Smooth muscle cell (in vitro differentiated cells): ENCODE measurements at regions not wholly inside any gene's neighbourhood (a gene's known extent, or its start where the extent isn't known, plus 50 kb on each side); places are given as distances from the start of the nearest gene placed in this dataset.
A peak's percentile ranks its signal among the peaks of the same experiment; 100 is the strongest.

ENCODE experiments used
- DNase-seq: peaks from one replicate; lab custom pipeline; 2025; ENCODE audit not compliant: unreplicated experiment; lab: John Stamatoyannopoulos, UW
- H2AFZ ChIP-seq: fragments of 200-600 bp; sonication (generic); 2 replicates; pipeline ENCODE4 v1.6.0; 2016; ENCODE audit warnings: antibody characterized with exemption, low read depth, mild to moderate bottlenecking
- H3F3A ChIP-seq: fragments of 200-600 bp; sonication (generic); 2 replicates; pipeline ENCODE4 v1.6.0; 2017; ENCODE audit warnings: antibody characterized with exemption, low read depth
- H3K27ac ChIP-seq: fragments of 200-600 bp; sonication (generic); 2 replicates; pipeline ENCODE4 v1.5.1; 2016; ENCODE audit warnings: low read depth, mild to moderate bottlenecking
- H3K27me3 ChIP-seq: fragments of 200-600 bp; sonication (generic); 2 replicates; pipeline ENCODE4 v1.6.1; 2016; ENCODE audit warnings: low read depth, mild to moderate bottlenecking
- H3K36me3 ChIP-seq: fragments of 200-600 bp; sonication (generic); 2 replicates; pipeline ENCODE4 v1.5.1; 2016; ENCODE audit warnings: low read depth
- H3K4me1 ChIP-seq: fragments of 200-600 bp; sonication (generic); 2 replicates; pipeline ENCODE4 v1.5.1; 2016; ENCODE audit warnings: low read depth
- H3K4me2 ChIP-seq: fragments of 200-600 bp; sonication (generic); 2 replicates; pipeline ENCODE4 v1.6.0; 2016; ENCODE audit warnings: mild to moderate bottlenecking
- H3K4me3 ChIP-seq: fragments of 200-600 bp; sonication (generic); 2 replicates; pipeline ENCODE4 v1.5.1; 2016; ENCODE audit warnings: mild to moderate bottlenecking
- H3K79me2 ChIP-seq: fragments of 200-600 bp; sonication (generic); 2 replicates; pipeline ENCODE4 v1.6.0; 2016; ENCODE audit warnings: low read depth, mild to moderate bottlenecking
- H3K9ac ChIP-seq: fragments of 200-600 bp; sonication (generic); 2 replicates; pipeline ENCODE4 v1.6.0; 2016; ENCODE audit warnings: low read depth
- H3K9me3 ChIP-seq: fragments of 200-600 bp; sonication (generic); replicated peaks from 2 replicates; pipeline ENCODE4 v1.5.1; 2016; ENCODE audit warnings: low read depth
- H4K20me1 ChIP-seq: fragments of 200-600 bp; sonication (generic); 2 replicates; pipeline ENCODE4 v1.6.0; 2016; ENCODE audit warnings: low read depth
- WGBS: methylation state at CpG from one replicate; pipeline ENCODE4 v1.1.7; 2016; ENCODE audit warnings: low lambda C conversion rate; 5-methylcytosine and 5-hydroxymethylcytosine counted together
- TF ChIP-seq, protein P1 (sequence below): fragments of 200-600 bp; sonication (generic); IDR thresholded peaks from 2 replicates; pipeline ENCODE4 v1.5.1; 2017; ENCODE audit warnings: borderline replicate concordance, mild to moderate bottlenecking, antibody characterized with exemption; ENCODE audit not compliant: insufficient read depth, poor library complexity, severe bottlenecking

DNA sequence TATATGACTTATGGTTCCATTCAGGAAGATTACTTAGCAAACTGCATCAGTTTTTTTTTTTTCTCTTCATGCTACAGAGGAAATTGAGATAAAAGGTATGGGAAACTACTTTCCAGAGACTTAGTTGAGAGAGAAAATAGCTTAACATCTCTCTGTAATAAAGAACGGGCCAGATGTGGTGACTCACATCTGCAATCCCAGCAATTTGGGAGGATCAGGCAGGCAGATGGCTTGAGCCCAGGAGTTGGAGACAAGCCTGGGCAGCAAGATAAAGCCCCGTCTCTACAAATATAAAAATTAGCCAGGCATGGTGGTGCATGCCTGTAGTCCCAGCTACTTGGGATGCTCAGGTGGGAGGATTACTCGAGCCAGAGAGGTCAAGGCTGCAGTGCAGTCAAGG lies 271.2 kb upstream of the TENM3 start:
- no peaks in the 10 kb centered on the region for H4K20me1 ChIP-seq
- WGBS = 12% methylated on average over 3 of the region's 3 CpGs
- TF ChIP-seq, protein P1, sequence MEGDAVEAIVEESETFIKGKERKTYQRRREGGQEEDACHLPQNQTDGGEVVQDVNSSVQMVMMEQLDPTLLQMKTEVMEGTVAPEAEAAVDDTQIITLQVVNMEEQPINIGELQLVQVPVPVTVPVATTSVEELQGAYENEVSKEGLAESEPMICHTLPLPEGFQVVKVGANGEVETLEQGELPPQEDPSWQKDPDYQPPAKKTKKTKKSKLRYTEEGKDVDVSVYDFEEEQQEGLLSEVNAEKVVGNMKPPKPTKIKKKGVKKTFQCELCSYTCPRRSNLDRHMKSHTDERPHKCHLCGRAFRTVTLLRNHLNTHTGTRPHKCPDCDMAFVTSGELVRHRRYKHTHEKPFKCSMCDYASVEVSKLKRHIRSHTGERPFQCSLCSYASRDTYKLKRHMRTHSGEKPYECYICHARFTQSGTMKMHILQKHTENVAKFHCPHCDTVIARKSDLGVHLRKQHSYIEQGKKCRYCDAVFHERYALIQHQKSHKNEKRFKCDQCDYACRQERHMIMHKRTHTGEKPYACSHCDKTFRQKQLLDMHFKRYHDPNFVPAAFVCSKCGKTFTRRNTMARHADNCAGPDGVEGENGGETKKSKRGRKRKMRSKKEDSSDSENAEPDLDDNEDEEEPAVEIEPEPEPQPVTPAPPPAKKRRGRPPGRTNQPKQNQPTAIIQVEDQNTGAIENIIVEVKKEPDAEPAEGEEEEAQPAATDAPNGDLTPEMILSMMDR = no peak
- peaks cover 4% of the 10 kb centered on the region for H3F3A ChIP-seq
- H3K27me3 ChIP-seq = no peaks in the 10 kb centered on the region
- H3K27ac ChIP-seq = peak overlapping the region; percentile 79
- H3K4me1 ChIP-seq = no peaks in the 10 kb centered on the region
- H3K4me3 ChIP-seq = no peak overlapping the region
- H2AFZ ChIP-seq = no peak overlapping the region
- peak overlapping the region; percentile 65 for H3K4me2 ChIP-seq
- H3K36me3 ChIP-seq = no peaks in the 10 kb centered on the region
- H3K79me2 ChIP-seq = no peaks in the 10 kb centered on the region
- no peaks in the 10 kb centered on the region for H3K9me3 ChIP-seq
- no peak overlapping the region for H3K9ac ChIP-seq
- DNase-seq = no peak

DNA sequence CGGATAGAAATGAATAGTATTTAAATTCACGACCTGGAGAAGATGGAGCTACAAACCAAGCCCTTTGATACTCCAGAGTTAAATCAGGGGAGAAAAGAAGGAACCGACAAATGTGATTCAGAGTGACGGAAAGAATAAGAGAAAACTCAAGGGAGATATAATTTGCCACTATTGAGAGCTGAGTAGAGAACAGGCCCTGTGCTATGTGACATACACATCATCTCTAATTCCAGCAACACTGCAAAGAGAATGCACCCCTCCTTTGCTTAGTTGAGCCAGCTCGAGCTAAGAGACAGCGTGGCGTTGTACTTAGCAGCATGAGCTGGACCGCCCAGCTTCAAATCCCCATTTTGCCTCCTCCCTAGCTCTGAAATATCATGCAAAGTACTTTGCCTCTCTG lies 266.4 kb upstream of the TENM3 start:
- Histone ChIP-seq H3K9me3 (no peaks in the 10 kb centered on the region), H3K36me3 (no peaks in the 10 kb centered on the region), H3K4me2 (no peak overlapping the region), H3K27me3 (no peaks in the 10 kb centered on the region), H3K4me3 (no peak overlapping the region), H3K4me1 (no peaks in the 10 kb centered on the region), H3K9ac (no peak overlapping the region), H2AFZ (no peak overlapping the region), H4K20me1 (no peaks in the 10 kb centered on the region), H3K27ac (no peak overlapping the region), H3F3A (peaks cover 4% of the 10 kb centered on the region), H3K79me2 (no peaks in the 10 kb centered on the region)
- 98% methylated on average over 8 of the region's 8 CpGs for WGBS
- DNase-seq = no peak
- TF ChIP-seq, protein P1 = no peak

DNA sequence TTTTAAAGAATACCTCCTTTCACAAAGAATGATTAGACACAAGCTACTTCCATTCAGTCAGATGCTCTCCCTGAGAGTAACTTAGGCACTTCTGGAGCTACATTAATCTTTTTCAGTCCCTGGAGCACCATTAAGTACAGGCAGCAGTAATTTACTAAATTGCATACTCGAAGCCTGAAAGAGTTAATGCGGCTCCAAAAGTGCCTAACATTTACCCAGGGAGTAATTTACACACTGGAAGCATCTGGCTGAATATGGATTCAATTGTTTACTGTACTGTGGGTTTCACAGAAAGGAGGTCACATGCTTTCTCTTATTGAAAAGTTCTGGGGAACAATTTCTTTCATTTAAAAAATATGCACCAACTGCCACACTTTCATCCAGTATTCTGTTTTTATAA lies 260.8 kb upstream of the TENM3 start:
- Histone ChIP-seq H3K27me3 (no peaks in the 10 kb centered on the region), H3K9me3 (no peaks in the 10 kb centered on the region), H3K4me2 (no peak overlapping the region), H3F3A (no peaks in the 10 kb centered on the region), H2AFZ (no peak overlapping the region), H3K36me3 (no peaks in the 10 kb centered on the region), H4K20me1 (no peaks in the 10 kb centered on the region), H3K4me1 (peaks cover 11% of the 10 kb centered on the region), H3K27ac (no peak overlapping the region), H3K4me3 (no peak overlapping the region), H3K79me2 (no peaks in the 10 kb centered on the region), H3K9ac (no peak overlapping the region)
- TF ChIP-seq, protein P1 = no peak
- 45% methylated on average over 2 of the region's 2 CpGs for WGBS
- DNase-seq = no peak

DNA sequence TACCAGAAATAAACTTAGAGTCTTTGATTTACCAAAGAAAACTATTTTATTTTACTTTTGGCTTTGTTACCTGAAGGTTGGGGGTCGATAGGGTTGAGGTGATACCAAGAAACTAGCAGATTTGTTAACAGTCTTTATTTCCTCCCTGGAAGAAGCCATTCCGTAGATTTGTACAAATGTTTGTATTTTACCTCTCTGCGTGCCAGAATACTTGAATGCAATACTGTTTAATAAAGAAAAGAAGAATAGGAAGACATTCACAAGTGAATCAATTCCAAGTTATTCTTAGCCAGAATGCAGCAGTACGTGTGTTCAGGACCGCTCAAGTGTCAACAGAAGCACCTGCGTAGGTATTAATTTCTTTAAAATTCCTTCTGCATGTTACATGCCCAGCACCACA lies 260.3 kb upstream of the TENM3 start:
- Histone ChIP-seq H3K36me3 (no peaks in the 10 kb centered on the region), H3K4me3 (no peak overlapping the region), H3K9me3 (no peaks in the 10 kb centered on the region), H2AFZ (no peak overlapping the region), H3K4me1 (peaks cover 11% of the 10 kb centered on the region), H3F3A (no peaks in the 10 kb centered on the region), H3K79me2 (no peaks in the 10 kb centered on the region), H4K20me1 (no peaks in the 10 kb centered on the region), H3K4me2 (no peak overlapping the region), H3K9ac (no peak overlapping the region), H3K27me3 (no peaks in the 10 kb centered on the region), H3K27ac (no peak overlapping the region)
- TF ChIP-seq, protein P1 = no peak
- no peak for DNase-seq
- WGBS = 89% methylated on average over 6 of the region's 6 CpGs
